Upper lobe of right lung (tissue), 1 donor: ENCODE measurements at regions not wholly inside any gene's neighbourhood (a gene's known extent, or its start where the extent isn't known, plus 50 kb on each side); places are given as distances from the start of the nearest gene placed in this dataset.
A peak's percentile ranks its signal among the peaks of the same experiment; 100 is the strongest.
"Not testable (repeated sequence)": the region's sequence is repeated elsewhere in the genome, so short reads cannot be mapped to it uniquely, and the experiment has no call there.

Source experiments
- ATAC-seq: fragments of 200-7000 bp; cut with Tn5 transposase; one replicate; pipeline ENCODE4 v1.9.1; 2020; ENCODE audit warnings: mild to moderate bottlenecking, moderate library complexity
- DNase-seq: peaks from one replicate; pipeline ENCODE4 v3.0.0-alpha.2; 2020
- H3K27ac ChIP-seq: fragments of 200-600 bp; one replicate; pipeline ENCODE4 v1.8.0; 2022
- H3K27me3 ChIP-seq: fragments of 200-600 bp; one replicate; pipeline ENCODE4 v1.8.0; 2022; ENCODE audit warnings: mild to moderate bottlenecking
- H3K36me3 ChIP-seq: fragments of 200-600 bp; one replicate; pipeline ENCODE4 v1.8.0; 2022
- H3K4me1 ChIP-seq: fragments of 200-600 bp; one replicate; pipeline ENCODE4 v1.8.0; 2022
- H3K4me3 ChIP-seq: fragments of 200-600 bp; one replicate; pipeline ENCODE4 v1.8.0; 2022; ENCODE audit warnings: mild to moderate bottlenecking
- H3K9me3 ChIP-seq: fragments of 200-600 bp; one replicate; pipeline ENCODE4 v1.8.0; 2022
- CTCF ChIP-seq: fragments of 200-600 bp; IDR thresholded peaks from one replicate; pipeline ENCODE4 v1.8.0; 2022; ENCODE audit warnings: antibody characterized with exemption
- intact Hi-C: fragments of 100-400 bp; cut with DNase I; formaldehyde crosslinking; loops from one replicate; pipeline ENCODE4 v1.11.0; 2022
- donor health status: DM: no; HTN: yes; CAD: no; lungs with severe emphysema.

- no peak overlapping the region for H3K27ac ChIP-seq
- no peaks in the 10 kb centered on the region for H3K9me3 ChIP-seq
- no peaks in the 10 kb centered on the region for H3K36me3 ChIP-seq
- no peak for TF ChIP-seq CTCF
- no peak for ATAC-seq
- no peak overlapping the region for H3K4me3 ChIP-seq
- intact Hi-C loops = no loop called here
- DNase-seq = no peak
- H3K4me1 ChIP-seq = no peaks in the 10 kb centered on the region
- H3K27me3 ChIP-seq = no peaks in the 10 kb centered on the region
Observed at GRCh38 chr6:4264081-4264480, 128.7 kb upstream of the ECI2 start.

- ATAC-seq (no peak), DNase-seq (no peak)
- Histone ChIP-seq H3K27ac (no peak overlapping the region), H3K9me3 (no peaks in the 10 kb centered on the region), H3K27me3 (no peaks in the 10 kb centered on the region), H3K4me1 (no peaks in the 10 kb centered on the region), H3K4me3 (no peak overlapping the region), H3K36me3 (no peaks in the 10 kb centered on the region)
- intact Hi-C loops = no loop called here
- no peak for TF ChIP-seq CTCF
Observed at GRCh38 chr6:4262526-4262925, 127.2 kb upstream of the ECI2 start.

GRCh38 chr6:4259391-4259790, 124.0 kb upstream of the ECI2 start:
- Histone ChIP-seq H3K4me1 (no peaks in the 10 kb centered on the region), H3K27me3 (no peaks in the 10 kb centered on the region), H3K4me3 (no peak overlapping the region), H3K9me3 (no peaks in the 10 kb centered on the region), H3K36me3 (no peaks in the 10 kb centered on the region), H3K27ac (no peak overlapping the region)
- ATAC-seq (no peak), DNase-seq (no peak)
- intact Hi-C loops = no loop called here
- no peak for TF ChIP-seq CTCF

- intact Hi-C loops = no loop called here
- Histone ChIP-seq H3K36me3 (no peaks in the 10 kb centered on the region), H3K4me1 (peaks cover 1% of the 10 kb centered on the region), H3K4me3 (no peak overlapping the region), H3K9me3 (no peaks in the 10 kb centered on the region), H3K27me3 (no peaks in the 10 kb centered on the region), H3K27ac (no peak overlapping the region)
- DNase-seq = no peak
- ATAC-seq = no peak
- TF ChIP-seq CTCF = no peak
Observed at GRCh38 chr6:4258733-4259132, 123.4 kb upstream of the ECI2 start.

GRCh38 chr6:4256969-4257368, 121.6 kb upstream of the ECI2 start:
- no peak for TF ChIP-seq CTCF
- Histone ChIP-seq H3K27ac (no peak overlapping the region), H3K4me1 (peaks cover 10% of the 10 kb centered on the region), H3K36me3 (no peaks in the 10 kb centered on the region), H3K9me3 (no peaks in the 10 kb centered on the region), H3K27me3 (no peaks in the 10 kb centered on the region), H3K4me3 (no peak overlapping the region)
- ATAC-seq = no peak
- intact Hi-C loops = no loop called here
- no peak for DNase-seq

GRCh38 chr6:4253604-4254231, 118.3 kb upstream of the ECI2 start:
- Histone ChIP-seq H3K9me3 (no peaks in the 10 kb centered on the region), H3K4me3 (no peak overlapping the region), H3K27me3 (no peaks in the 10 kb centered on the region), H3K36me3 (no peaks in the 10 kb centered on the region), H3K4me1 (peaks cover 10% of the 10 kb centered on the region), H3K27ac (no peak overlapping the region)
- DNase-seq (no peak), ATAC-seq (peak; percentile 64)
- TF ChIP-seq CTCF = peak; percentile 53
- intact Hi-C loops = no loop called here

- H3K27me3 ChIP-seq, DNase-seq, H3K36me3 ChIP-seq, H3K27ac ChIP-seq, H3K9me3 ChIP-seq, ATAC-seq, intact Hi-C loops, H3K4me3 ChIP-seq: not testable (repeated sequence)
- H3K4me1 ChIP-seq = peaks cover 10% of the 10 kb centered on the region
Observed at GRCh38 chr6:4252445-4252844, 117.1 kb upstream of the ECI2 start.
